Left ventricle myocardium superior (tissue), 1 donor: ENCODE measurements at regions not wholly inside any gene's neighbourhood (a gene's known extent, or its start where the extent isn't known, plus 50 kb on each side); places are given as distances from the start of the nearest gene placed in this dataset.
"Not testable (repeated sequence)": the region's sequence is repeated elsewhere in the genome, so short reads cannot be mapped to it uniquely, and the experiment has no call there.

Experiments used
- ATAC-seq: fragments of 200-7000 bp; cut with Tn5 transposase; one replicate; pipeline ENCODE4 v1.9.1; 2020; ENCODE audit warnings: mild to moderate bottlenecking, moderate library complexity
- DNase-seq: peaks from one replicate; pipeline ENCODE4 v3.0.0-alpha.2; 2020
- intact Hi-C: fragments of 100-400 bp; cut with micrococcal nuclease; formaldehyde crosslinking; loops from one replicate; pipeline ENCODE4 v1.11.0; 2022
- donor health status: DM: no; HTN: yes; CAD: no; lungs with severe emphysema.

DNA sequence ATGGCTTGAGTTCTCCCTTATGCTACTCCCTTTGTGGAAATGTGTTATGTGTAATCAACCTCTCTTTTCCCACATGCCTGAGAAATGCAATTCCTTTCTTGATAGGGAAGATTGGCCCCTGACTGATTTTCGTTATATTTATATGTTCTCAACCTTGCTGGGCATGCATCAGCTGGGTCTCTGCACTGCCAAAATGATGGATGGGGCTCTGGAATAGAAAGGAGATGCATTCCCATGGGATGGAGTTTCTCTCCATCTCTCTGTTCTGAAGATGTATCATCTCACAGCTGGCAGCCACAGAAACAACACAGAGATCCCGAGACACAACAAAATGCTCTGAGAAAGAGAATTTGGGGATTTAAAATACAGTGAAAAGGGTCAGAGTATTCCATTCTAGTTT, 327.7 kb upstream of the LMCD1 start:
- DNase-seq (no peak), ATAC-seq (no peak)
- intact Hi-C loops = no loop called here

DNA sequence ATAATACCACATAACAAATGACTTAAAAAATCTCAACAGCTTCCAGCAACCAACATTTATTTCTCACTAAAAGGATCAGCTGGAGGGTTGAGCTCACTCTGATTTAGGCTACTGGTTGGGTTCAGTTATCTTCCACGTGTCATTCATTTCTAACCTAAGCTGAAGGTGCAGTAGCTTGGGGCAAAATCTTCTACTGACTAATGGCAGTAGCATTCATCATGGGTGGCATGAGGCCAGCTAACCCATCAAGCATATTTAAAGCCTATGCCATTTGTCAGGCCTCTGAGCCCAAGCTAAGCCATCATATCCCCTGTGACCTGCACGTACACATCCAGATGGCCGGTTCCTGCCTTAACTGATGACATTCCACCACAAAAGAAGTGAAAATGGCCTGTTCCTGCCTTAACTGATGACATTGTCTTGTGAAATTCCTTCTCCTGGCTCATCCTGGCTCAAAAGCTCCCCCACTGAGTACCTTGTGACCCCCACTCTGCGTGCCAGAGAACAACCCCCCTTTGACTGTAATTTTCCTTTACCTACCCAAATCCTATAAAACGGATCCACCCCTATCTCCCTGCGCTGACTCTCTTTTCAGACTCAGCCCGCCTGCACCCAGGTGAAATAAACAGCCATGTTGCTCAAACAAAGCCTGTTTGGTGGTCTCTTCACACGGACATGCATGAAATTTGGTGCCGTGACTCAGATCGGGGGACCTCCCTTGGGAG, 324.7 kb upstream of the LMCD1 start:
- ATAC-seq, intact Hi-C loops, DNase-seq: not testable (repeated sequence)

DNA sequence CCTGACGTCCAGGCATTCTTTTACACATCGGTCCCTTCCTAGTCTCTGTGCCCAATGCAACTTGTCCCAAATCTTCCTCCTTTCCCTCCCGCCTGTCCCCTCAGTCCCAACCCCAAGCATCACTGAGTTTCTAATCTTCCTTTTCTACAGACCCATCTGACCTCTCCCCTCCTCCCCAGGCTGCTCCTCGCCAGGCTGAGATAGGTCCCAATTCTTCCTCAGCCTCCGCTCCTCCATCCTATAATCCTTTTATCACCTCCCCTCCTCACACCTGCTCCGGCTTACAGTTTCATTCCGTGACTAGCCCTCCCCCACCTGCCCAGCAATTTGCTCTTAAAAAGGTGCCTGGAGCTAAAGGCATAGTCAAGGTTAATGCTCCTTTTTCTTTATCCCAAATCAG, 323.1 kb upstream of the LMCD1 start:
- ATAC-seq, intact Hi-C loops, DNase-seq: not testable (repeated sequence)

DNA sequence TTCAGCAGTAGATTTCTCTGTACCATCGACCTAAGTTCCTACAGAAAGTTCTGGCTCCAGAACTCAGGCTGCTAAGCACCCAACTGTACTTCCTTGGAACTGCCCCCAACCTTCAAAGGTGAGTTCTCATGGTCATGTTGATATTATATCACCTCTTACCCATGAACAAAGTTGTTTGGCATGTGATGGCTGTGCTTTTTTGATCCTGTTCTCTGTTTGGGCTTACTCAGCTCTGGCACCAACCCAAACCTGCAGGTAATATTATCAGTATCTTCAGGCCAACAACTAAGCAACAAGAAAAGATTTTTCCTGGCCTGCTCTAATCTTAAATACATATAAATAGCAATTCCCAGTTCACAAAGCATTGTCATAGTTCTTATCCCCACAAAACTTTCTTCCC, 318.7 kb upstream of the LMCD1 start:
- DNase-seq (no peak), ATAC-seq (no peak)
- intact Hi-C loops = no loop called here

DNA sequence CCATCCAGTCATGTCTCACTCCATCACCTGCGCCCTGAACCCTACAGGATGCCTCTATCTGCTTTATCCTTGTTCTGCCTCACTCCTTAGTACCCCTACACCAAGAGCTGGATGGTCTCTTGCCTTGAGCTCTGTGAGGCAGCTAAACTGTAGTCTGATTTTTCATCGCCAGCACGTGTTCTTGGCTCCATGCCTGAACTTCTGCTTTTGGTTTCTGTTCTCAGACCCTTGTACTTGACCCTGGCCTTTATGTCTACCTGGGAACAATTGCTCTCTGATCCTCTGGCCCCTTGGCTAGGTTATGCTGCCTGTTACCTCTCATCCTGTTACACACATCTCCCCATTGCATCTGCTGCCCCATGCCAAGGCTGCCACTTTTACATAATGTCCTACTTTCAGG, 318.0 kb upstream of the LMCD1 start:
- intact Hi-C loops = no loop called here
- DNase-seq (no peak), ATAC-seq (peak; percentile 21)

DNA sequence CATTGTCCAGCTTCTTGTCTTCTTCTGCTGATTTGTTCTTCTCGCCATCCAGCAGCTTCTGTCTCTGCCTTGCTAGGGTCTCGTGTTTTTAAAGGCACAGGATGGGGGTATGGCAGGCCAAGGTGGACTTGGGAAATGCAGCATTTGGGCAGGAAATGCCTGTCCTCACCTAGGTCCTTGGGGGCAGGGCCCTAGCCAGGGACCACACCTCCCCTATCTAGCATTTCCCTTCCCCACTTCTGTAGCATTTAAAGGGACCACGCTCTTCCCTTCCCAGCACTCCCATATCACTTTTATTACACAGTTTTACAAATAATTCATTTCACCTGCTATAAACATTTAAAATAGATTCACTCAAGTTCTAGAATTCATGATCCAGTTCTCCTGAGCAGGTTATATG, 315.4 kb upstream of the LMCD1 start:
- intact Hi-C loops = no loop called here
- ATAC-seq (no peak), DNase-seq (no peak)

DNA sequence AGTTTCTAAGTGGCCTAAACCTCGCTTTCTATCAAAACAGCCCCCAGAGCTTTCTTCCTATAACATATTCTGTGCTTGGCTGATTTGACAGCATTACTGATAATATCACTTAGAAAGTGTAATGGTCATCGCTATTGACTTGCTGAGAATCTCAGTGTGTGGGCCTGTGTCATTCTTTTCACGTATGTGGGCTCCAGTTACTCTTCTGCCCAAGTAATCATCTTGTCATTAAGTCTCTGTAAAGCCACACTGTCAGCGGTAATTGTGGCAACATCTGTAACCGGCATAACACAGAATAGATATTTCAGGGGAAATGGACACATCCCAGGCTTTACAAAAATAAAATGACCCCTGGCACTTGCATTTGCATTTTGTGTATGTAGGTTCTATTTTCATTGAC, 313.6 kb upstream of the LMCD1 start:
- intact Hi-C loops = no loop called here

DNA sequence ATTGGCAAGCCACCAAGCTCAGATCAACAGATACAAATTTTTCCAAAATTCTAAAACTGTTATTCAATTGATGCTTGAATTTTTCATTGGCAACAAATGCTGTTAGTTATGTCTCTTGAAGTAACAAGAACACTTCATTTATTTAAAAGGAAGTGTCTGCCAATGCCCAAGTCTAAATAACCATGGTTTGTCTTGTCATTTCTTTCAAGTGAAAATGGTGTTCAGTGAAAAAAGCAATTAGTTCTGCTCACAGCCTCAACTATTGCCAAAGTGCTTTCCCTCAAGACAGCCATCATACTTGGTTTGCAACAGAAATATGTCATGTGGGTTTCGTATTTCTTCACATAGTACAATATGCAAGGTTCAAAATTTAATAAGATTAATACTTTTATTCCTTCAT, 312.6 kb upstream of the LMCD1 start:
- DNase-seq = no peak
- intact Hi-C loops = no loop called here
- ATAC-seq = no peak

More for the DNA sequence above, 313.6 kb upstream of the LMCD1 start:
- ATAC-seq = no peak
- no peak for DNase-seq

DNA sequence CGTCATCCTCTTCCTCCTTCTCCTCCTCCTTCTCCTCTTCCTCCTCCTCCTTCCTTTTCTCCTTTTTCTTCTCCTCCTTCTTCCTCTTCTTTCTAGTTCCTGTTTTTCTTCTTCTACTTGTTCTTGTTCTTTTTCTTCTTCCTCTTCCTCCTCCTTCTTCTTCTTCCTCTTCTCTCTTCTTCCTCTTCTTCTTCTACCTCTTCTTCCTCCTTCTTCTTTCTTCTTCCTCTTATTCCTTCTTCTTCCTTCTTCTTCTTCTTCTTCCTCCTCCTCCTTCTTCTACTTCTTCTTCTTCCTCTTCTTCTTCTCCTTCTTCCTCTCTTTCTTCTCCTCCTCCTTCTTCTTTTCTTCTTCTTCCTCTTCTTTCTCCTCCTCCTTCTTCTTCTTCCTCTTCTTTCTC, 310.2 kb upstream of the LMCD1 start:
- no peak for ATAC-seq
- no peak for DNase-seq
- intact Hi-C loops = no loop called here

DNA sequence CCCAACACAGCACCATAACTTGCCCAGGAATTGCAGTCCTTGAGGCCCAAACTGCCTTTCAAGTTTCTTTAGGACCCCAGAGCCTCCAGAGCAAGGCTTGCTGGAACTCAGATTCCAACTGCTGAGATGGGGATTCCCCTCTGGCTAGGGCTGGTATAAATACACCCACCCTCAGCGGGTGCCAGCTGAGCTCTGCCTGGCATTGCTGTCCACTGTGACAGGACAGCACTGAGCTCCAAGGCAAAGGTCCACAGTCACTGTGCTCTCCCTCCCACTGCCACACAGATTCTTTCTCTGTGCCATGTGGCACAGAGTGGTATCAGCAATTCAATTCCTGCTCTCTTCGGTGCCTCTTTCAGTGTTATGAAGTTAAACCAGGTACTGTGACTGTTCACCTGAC, 304.2 kb upstream of the LMCD1 start:
- intact Hi-C loops = no loop called here
- no peak for DNase-seq
- ATAC-seq = peak; percentile 77

DNA sequence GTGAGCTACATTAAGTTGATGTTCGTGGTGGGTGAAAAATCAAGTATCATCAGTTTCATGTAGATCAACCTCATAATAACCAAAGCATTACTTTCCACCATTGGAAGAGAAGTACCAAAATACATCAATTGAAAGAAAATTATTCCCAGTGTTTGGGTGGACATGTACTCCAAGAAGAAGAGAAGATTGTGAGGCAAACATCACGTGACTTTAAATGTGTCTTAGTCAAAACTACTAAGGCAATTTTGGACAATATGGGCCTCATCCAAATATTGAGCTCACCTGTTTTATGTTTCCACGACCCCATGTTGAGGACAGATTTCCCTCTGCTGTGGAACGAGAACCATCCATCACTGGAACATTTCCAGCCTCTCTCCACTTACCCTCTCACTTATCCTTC, 303.0 kb upstream of the LMCD1 start:
- intact Hi-C loops = no loop called here
- DNase-seq (no peak), ATAC-seq (no peak)

DNA sequence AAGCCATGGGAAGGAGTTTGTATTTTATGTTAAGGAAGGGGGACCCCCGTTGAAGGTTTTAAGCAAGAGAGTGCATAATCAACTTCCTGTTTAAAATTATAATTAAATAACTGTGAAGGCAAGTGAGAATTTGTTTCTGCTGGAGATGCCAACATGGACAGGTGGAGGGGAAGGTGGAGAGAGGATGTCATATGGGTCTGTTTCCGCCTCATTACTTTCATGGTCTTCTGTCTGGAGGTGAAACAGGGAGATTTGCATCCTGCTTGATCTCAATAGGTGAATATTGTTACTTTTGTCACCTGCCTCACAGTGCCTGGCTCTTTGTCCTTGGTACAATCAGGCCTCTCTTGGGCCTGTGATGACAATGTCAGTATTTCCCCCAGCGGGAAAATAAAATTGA, 300.6 kb upstream of the LMCD1 start:
- no peak for DNase-seq
- no peak for ATAC-seq
- intact Hi-C loops = no loop called here

DNA sequence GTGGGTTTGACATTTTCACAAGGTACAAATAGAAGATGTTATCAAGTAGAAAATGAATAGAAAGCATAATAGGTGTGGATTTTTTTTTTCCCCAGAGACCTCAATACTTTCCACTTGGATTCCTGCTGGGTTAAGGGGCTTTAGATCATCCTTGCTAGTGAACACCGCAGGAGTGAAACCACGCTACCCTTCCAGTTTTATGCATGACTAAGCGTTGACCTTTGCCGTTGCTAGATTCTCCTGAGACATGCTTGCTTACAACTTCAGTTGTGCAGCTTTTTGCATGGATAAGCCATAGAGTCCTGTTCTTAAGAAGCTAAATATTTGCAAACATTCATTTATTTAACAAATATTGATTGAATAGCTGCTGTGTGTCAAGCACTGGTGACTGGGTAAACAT, 299.7 kb upstream of the LMCD1 start:
- intact Hi-C loops = no loop called here
- ATAC-seq = no peak
- DNase-seq = no peak

DNA sequence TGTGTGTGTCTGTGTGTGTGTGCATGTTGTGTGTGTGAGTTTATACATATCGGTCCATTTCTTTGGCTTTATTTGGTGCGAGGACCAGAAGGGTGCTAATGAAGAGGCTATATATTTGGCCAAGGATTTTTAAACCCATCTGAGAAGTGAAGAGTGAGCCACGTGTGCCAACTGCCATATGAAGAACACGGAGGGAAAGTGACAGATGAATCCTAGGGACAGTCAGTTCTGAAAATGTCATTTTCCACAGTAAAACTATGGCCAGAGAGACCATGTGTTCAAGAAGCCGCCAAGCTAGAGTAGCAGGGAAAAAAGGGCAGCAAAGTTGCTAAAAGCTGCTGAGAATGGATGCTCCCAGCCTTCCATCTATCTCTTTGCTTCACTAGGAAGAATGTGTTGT, 297.3 kb upstream of the LMCD1 start:
- no peak for DNase-seq
- no peak for ATAC-seq
- intact Hi-C loops = no loop called here

DNA sequence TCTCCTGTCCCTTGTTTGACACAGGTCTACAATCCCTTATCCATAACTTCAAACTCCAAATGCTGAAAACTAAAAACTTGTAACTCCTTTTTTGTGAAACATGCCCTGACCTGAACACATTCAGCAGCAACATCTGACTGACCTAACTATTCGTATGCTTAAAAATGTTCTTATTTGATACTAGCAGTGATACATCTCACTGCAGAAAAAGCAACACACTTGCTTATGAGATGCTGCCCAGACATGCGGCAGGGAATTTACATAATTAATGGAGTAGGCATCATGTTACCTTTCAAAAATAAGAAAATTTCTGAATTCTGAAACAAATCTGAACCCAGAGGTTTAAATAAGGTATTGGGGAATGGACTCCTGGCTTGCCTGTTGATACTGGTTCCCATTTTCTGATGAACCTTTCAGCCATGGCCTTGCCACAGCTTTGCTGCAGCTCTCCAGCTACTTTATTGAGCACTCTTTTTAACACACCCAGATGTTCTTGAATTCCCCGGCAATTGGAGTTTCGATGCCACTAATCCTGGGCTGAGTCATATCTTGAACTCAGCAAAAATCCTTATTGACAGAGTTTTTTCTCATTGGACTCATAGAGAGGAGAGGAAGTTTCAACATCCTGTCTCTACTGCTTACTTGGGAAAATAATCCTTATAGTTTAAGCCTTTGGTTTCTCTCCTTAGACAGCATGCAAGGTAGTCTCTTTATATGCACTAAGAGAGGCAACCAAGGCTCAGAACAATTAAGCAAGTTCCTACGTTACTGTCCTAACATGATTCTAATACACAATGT, 296.6 kb upstream of the LMCD1 start:
- intact Hi-C loops = no loop called here
- ATAC-seq = no peak
- DNase-seq = no peak

DNA sequence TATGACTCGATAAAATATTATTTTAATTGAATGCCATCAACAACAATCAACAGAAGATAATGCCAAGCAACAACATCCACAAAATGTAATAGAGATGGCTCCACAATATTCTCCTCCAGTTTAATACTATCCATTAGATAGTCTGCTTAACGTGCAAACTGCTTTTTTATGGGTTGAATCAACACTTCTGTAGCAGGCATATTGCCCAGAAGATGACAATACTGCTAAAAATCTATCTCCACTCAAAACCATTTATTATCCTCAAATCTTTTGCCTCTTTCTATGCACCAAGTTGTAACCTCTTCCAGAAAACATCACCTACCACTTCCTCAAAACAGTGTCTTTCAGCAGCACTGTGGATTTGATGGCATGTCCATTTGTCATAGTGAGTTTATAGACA, 295.7 kb upstream of the LMCD1 start:
- DNase-seq (no peak), ATAC-seq (no peak)
- intact Hi-C loops = no loop called here

DNA sequence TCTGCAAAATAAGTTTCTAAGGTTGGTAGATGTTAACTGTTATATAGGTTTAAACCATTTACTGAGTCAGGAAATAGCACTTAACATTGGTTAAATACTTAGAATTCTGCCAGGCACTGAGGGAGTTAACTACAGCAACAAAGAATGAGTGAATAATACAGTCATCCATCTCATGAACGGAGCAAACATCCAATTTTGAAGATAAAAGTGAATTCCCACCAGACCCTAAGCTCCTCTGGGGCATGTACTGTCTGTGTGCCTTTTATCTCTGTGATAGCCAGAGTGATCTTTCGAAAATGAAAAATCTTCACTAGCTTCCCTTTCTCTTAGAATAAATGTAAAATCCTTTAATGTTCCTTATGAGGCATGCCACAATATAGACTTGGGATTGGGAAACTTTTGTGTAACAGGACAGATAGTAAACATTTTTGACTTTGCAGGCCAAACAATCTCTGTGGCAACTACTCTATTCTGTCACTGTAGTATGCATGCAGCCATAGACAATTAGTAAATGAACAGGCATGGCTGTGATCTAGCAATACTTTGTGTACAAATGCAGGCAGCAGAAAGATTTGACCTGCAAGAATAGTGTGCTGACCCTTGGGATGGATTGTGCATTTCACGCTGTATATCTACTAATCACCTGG, 294.5 kb upstream of the LMCD1 start:
- DNase-seq = no peak
- intact Hi-C loops = no loop called here
- ATAC-seq = no peak

DNA sequence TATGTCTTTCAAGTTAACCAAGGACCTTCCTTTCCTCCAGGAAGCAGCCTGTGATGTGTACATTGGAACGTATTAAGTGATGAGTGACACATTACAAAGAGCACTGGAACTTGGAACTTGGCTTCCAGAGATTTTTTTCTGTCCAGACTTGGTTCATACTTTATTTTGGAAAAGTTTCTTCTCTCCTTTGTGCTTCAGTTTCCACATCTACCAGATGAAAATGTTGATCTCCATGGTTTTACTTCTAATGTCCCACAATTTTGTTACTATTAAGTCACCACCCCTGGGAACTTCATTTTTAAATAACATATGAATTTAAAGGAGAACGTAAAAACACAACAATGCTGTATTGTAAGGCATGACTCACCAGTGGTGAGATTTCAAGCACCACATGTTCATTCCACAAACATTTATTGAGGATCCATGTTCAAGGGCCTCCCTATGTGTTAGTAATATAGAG, 290.7 kb upstream of the LMCD1 start:
- intact Hi-C loops = no loop called here
- ATAC-seq (no peak), DNase-seq (no peak)

DNA sequence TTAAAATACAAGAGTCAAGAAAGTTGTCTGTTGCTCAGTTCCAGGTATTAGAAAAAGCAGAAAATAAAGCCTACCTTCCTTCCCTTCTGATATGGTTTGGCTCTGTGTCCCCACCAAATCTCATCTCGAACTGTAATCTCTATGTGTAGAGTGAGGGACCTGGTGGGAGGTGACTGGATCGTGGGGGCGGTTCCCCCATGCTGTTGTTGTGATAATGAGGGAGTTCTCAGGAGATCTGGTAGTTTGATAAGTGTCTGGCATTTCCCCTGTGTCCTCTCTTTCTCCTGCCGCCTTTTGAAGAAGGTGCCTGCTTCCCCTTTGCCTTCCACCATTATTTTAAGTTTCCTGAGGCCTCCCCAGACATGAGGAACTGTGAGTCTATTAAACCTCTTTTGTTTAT, 288.8 kb upstream of the LMCD1 start:
- DNase-seq = no peak
- ATAC-seq = no peak
- intact Hi-C loops = no loop called here

DNA sequence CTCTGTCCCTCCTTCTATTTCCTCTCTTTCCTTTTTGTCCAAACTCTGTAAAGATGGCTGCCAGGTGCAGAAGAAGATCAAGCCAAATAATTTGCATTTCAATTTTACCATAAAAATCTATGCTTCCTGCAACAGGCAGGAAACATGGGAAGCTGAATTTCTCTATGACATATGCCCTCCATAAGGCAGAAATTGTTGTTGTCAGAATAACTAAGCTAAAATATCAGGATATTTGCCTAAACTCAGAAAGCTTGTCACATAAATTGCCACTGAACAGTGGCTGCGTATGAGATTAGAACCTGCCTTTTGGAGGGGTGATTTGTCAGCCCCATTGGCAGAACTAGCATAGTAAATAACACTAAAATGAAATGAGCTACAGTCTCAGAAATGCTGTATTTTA, 288.3 kb upstream of the LMCD1 start:
- ATAC-seq (no peak), DNase-seq (no peak)
- intact Hi-C loops = no loop called here
